Astrocyte (in vitro differentiated cells and primary cell): ENCODE measurements at regions not wholly inside any gene's neighbourhood (a gene's known extent, or its start where the extent isn't known, plus 50 kb on each side); places are given as distances from the start of the nearest gene placed in this dataset.
A peak's percentile ranks its signal among the peaks of the same experiment; 100 is the strongest.

Source experiments
- EZH2 ChIP-seq: IDR thresholded peaks from 2 replicates; pipeline ENCODE4 v1.6.1; 2012; ENCODE audit warnings: mild to moderate bottlenecking, low read length, inconsistent platforms; ENCODE audit not compliant: insufficient read depth
- TF ChIP-seq, protein P1 (sequence below): IDR thresholded peaks from 2 replicates; pipeline ENCODE4 v1.5.1; 2011; ENCODE audit warnings: low read depth, mild to moderate bottlenecking, inconsistent platforms, low read length, moderate library complexity; ENCODE audit not compliant: insufficient read depth

DNA sequence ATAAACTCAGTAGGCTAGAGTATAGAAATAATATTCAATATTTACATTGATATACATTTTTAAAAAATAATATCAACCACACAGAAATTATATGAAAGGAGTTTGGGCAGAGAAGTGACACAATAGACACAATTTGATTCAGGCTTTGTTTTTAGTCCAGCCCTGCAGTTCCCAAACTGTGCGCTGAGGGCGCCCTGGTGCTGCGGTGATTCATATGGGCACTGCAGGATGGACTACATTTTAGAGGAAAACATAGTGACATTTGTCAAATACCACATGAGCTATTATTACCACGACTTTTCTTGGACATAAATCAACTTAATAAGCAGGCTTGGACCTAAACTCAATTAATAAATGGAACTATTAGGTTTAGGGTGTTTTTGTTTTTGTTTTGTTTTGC is 364.3 kb upstream of the ID4 start:
- TF ChIP-seq, protein P1, sequence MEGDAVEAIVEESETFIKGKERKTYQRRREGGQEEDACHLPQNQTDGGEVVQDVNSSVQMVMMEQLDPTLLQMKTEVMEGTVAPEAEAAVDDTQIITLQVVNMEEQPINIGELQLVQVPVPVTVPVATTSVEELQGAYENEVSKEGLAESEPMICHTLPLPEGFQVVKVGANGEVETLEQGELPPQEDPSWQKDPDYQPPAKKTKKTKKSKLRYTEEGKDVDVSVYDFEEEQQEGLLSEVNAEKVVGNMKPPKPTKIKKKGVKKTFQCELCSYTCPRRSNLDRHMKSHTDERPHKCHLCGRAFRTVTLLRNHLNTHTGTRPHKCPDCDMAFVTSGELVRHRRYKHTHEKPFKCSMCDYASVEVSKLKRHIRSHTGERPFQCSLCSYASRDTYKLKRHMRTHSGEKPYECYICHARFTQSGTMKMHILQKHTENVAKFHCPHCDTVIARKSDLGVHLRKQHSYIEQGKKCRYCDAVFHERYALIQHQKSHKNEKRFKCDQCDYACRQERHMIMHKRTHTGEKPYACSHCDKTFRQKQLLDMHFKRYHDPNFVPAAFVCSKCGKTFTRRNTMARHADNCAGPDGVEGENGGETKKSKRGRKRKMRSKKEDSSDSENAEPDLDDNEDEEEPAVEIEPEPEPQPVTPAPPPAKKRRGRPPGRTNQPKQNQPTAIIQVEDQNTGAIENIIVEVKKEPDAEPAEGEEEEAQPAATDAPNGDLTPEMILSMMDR: peak; percentile 23
- no peak for TF ChIP-seq EZH2
